SK-N-SH (cell line): ENCODE measurements at regions not wholly inside any gene's neighbourhood (a gene's known extent, or its start where the extent isn't known, plus 50 kb on each side); places are given as distances from the start of the nearest gene placed in this dataset.

Experiments
- CTCF ChIA-PET: fragments of 300-600, 350-600 bp; formaldehyde crosslinking; extraction: SDS; loops from one replicate; lab custom pipeline; 2021; lab: Yijun Ruan, JAX
- POLR2A ChIA-PET: fragments of 350-600 bp; sonication (Branson Sonifier 250); formaldehyde crosslinking; extraction: SDS; loops from one replicate; lab custom pipeline; 2020; ENCODE audit warnings: antibody characterized with exemption, inconsistent platforms; lab: Yijun Ruan, JAX
- DNase-seq: peaks from one replicate; pipeline ENCODE4 v3.0.0; 2012
- H2AFZ ChIP-seq: fragments of 200-600 bp; sonication (generic); 2 replicates; pipeline ENCODE4 v1.8.1; 2016; ENCODE audit warnings: antibody characterized with exemption, mild to moderate bottlenecking, low read depth
- H3F3A ChIP-seq: fragments of 200-600 bp; sonication (generic); replicated peaks from 2 replicates; pipeline ENCODE3; 2016; ENCODE audit warnings: antibody characterized with exemption, mild to moderate bottlenecking; ENCODE audit not compliant: insufficient read depth
- H3K27ac ChIP-seq, 2 experiments: fragments of 200-500 bp in 1 of 2; fragments of 200-600 bp in 1 of 2; sonication (Bioruptor generic) in 1 of 2; sonication (generic), shearing (Covaris generic) in 1 of 2; 2 replicates each; pipeline versions ENCODE4 v1.5.1 to v1.6.1; 2014 to 2016; ENCODE audit warnings: low read depth in 2 of 2, inconsistent platforms in 1 of 2, low read length in 1 of 2, mild to moderate bottlenecking in 1 of 2, mixed read lengths in 1 of 2
- H3K27me3 ChIP-seq: fragments of 200-600 bp; sonication (generic), shearing (Covaris generic); 2 replicates; pipeline ENCODE4 v1.6.1; 2016; ENCODE audit warnings: mixed run types; ENCODE audit not compliant: insufficient read depth
- H3K36me3 ChIP-seq, 2 experiments: fragments of 200-500 bp in 1 of 2; fragments of 200-600 bp in 1 of 2; sonication (Bioruptor generic) in 1 of 2; sonication (generic) in 1 of 2; replicated peaks in 1 of 2; 2 replicates each; pipeline versions ENCODE3 to v1.5.1; 2014 to 2016; ENCODE audit warnings: low read length in 1 of 2, mild to moderate bottlenecking in 1 of 2; ENCODE audit not compliant: insufficient read depth in 2 of 2, control insufficient read depth in 1 of 2
- H3K4me1 ChIP-seq, 2 experiments: fragments of 200-500 bp in 1 of 2; fragments of 200-600 bp in 1 of 2; sonication (Bioruptor generic) in 1 of 2; sonication (generic), shearing (Covaris generic) in 1 of 2; 2 replicates each; pipeline versions ENCODE4 v1.5.1 to v1.6.1; 2014 to 2016; ENCODE audit warnings: low read depth in 1 of 2, low read length in 1 of 2, mixed run types in 1 of 2; ENCODE audit not compliant: insufficient read depth in 2 of 2, control insufficient read depth in 1 of 2
- H3K4me2 ChIP-seq: fragments of 200-600 bp; sonication (generic), shearing (Covaris generic); 2 replicates; pipeline ENCODE4 v1.6.1; 2017; ENCODE audit warnings: mixed run types
- H3K4me3 ChIP-seq, 2 experiments: fragments of 200-500 bp in 1 of 2; fragments of 200-600 bp in 1 of 2; sonication (Bioruptor generic) in 1 of 2; sonication (generic), shearing (Covaris generic) in 1 of 2; 2 replicates each; pipeline versions ENCODE4 v1.5.1 to v1.8.1; 2014 to 2016; ENCODE audit warnings: low read depth in 2 of 2, inconsistent platforms in 1 of 2, low read length in 1 of 2, mild to moderate bottlenecking in 1 of 2, mixed read lengths in 1 of 2, moderate library complexity in 1 of 2
- H3K79me2 ChIP-seq: fragments of 200-600 bp; sonication (generic); 2 replicates; pipeline ENCODE4 v1.8.1; 2017; ENCODE audit warnings: mild to moderate bottlenecking; ENCODE audit not compliant: insufficient read depth
- H3K9ac ChIP-seq: fragments of 200-600 bp; sonication (generic); 2 replicates; pipeline ENCODE4 v1.6.1; 2017; ENCODE audit warnings: mixed run types
- H3K9me2 ChIP-seq: fragments of 200-600 bp; sonication (generic); 2 replicates; pipeline ENCODE4 v1.6.1; 2017; ENCODE audit warnings: mixed run types
- H3K9me3 ChIP-seq: fragments of 200-600 bp; sonication (generic); 2 replicates; pipeline ENCODE4 v1.6.1; 2017; ENCODE audit warnings: mixed run types, mild to moderate bottlenecking, moderate library complexity
- H4K20me1 ChIP-seq: fragments of 200-600 bp; sonication (generic); 2 replicates; pipeline ENCODE4 v1.6.1; 2017; ENCODE audit warnings: mild to moderate bottlenecking, mixed run types; ENCODE audit not compliant: insufficient read depth
- CHD2 ChIP-seq: fragments of 150-350 bp; IDR thresholded peaks from 2 replicates; pipeline ENCODE4 v1.6.1; 2018; ENCODE audit warnings: low read length; ENCODE audit not compliant: partially characterized antibody
- CTCF ChIP-seq: fragments of 200-600 bp; sonication (generic); IDR thresholded peaks from 2 replicates; pipeline ENCODE4 v1.6.1; 2017; ENCODE audit warnings: antibody characterized with exemption, mild to moderate bottlenecking, moderate library complexity
- EP300 ChIP-seq, 2 experiments: IDR thresholded peaks; 2 replicates each; pipeline versions ENCODE4 v1.4.0 to v1.6.1; 2012; ENCODE audit warnings: borderline replicate concordance in 1 of 2, low read depth in 1 of 2, low read length in 1 of 2
- GATA2 ChIP-seq: sonication (generic); formaldehyde crosslinking; IDR thresholded peaks from 2 replicates; pipeline ENCODE4 v1.5.0; 2020; ENCODE audit warnings: mild to moderate bottlenecking, missing genetic modification reagents
- JUND ChIP-seq: IDR thresholded peaks from 2 replicates; pipeline ENCODE4 v1.4.0; 2012
- MEF2A ChIP-seq: IDR thresholded peaks from 2 replicates; pipeline ENCODE4 v1.4.0; 2012; ENCODE audit warnings: low read depth, borderline replicate concordance
- POLR2AphosphoS5 ChIP-seq: IDR thresholded peaks from 2 replicates; pipeline ENCODE4 v1.6.1; 2012; ENCODE audit warnings: low read depth, low read length
- REST ChIP-seq: IDR thresholded peaks from 2 replicates; pipeline ENCODE4 v1.6.1; 2012; ENCODE audit warnings: mild to moderate bottlenecking, low read depth, low read length, moderate library complexity
- RFX5 ChIP-seq: IDR thresholded peaks from 2 replicates; pipeline ENCODE4 v1.6.1; 2012; ENCODE audit warnings: mild to moderate bottlenecking, improper control_type of control experiment, low read length
- SMC3 ChIP-seq: IDR thresholded peaks from 2 replicates; pipeline ENCODE4 v1.6.1; 2012; ENCODE audit warnings: low read depth, low read length, improper control_type of control experiment
- TCF12 ChIP-seq: IDR thresholded peaks from 2 replicates; pipeline ENCODE4 v1.4.0; 2012
- TEAD4 ChIP-seq: IDR thresholded peaks from 2 replicates; pipeline ENCODE4 v1.4.0; 2012; ENCODE audit warnings: mild to moderate bottlenecking, borderline replicate concordance; ENCODE audit not compliant: insufficient read depth
- YY1 ChIP-seq: IDR thresholded peaks from 2 replicates; pipeline ENCODE4 v1.4.0; 2012; ENCODE audit warnings: low read depth, mild to moderate bottlenecking
- WGBS: methylation state at CpG from one replicate; pipeline ENCODE4 v1.1.6; 2017; ENCODE audit warnings: low lambda C conversion rate; 5-methylcytosine and 5-hydroxymethylcytosine counted together
- TF ChIP-seq, protein P1 (sequence below): fragments of 150-350 bp; IDR thresholded peaks from 2 replicates; pipeline ENCODE4 v1.6.1; 2017; ENCODE audit warnings: antibody characterized with exemption, low read length, low read depth, borderline replicate concordance
- TF ChIP-seq, protein P2 (sequence below): IDR thresholded peaks from 2 replicates; pipeline ENCODE4 v1.4.0; 2012; ENCODE audit warnings: low read depth, borderline replicate concordance
- TF ChIP-seq, protein P3 (sequence below): IDR thresholded peaks from 2 replicates; pipeline ENCODE4 v1.4.0; 2012; ENCODE audit warnings: low read depth

GRCh38 chr7:85974176-85974575 lies 669.5 kb upstream of the GRM3 start:
- no peak for DNase-seq
- Histone ChIP-seq H3K4me2 (no peak overlapping the region), H3K9me3 (no peaks in the 10 kb centered on the region), H3K27me3 (no peaks in the 10 kb centered on the region), H3K4me1 (no peaks in the 10 kb centered on the region; a peak in 1 of 4 replicates), H2AFZ (no peak overlapping the region), H4K20me1 (no peaks in the 10 kb centered on the region), H3K9ac (no peak overlapping the region), H3K27ac (no peak overlapping the region), H3K9me2 (no peaks in the 10 kb centered on the region), H3F3A (no peaks in the 10 kb centered on the region), H3K36me3 (no peaks in the 10 kb centered on the region), H3K79me2 (no peaks in the 10 kb centered on the region), H3K4me3 (no peak overlapping the region)
- 2% methylated on average over 1 of the region's 1 CpG for WGBS
- ChIA-PET POLR2A (no interaction called here), CTCF (no interaction called here)
- TF ChIP-seq YY1 (no peak), REST (no peak), SMC3 (no peak), TCF12 (no peak), RFX5 (no peak), CTCF (no peak), POLR2AphosphoS5 (no peak), MEF2A (no peak), TEAD4 (no peak), CHD2 (no peak), JUND (no peak), GATA2 (no peak), EP300 (IDR thresholded peaks at IDR 0.05; ENCODE audit: borderline replicate concordance in 1 of 2, low read depth in 1 of 2, low read length in 1 of 2) (no peak)
- TF ChIP-seq, protein P1, sequence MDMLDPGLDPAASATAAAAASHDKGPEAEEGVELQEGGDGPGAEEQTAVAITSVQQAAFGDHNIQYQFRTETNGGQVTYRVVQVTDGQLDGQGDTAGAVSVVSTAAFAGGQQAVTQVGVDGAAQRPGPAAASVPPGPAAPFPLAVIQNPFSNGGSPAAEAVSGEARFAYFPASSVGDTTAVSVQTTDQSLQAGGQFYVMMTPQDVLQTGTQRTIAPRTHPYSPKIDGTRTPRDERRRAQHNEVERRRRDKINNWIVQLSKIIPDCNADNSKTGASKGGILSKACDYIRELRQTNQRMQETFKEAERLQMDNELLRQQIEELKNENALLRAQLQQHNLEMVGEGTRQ, result no peak
- TF ChIP-seq, protein P2, sequence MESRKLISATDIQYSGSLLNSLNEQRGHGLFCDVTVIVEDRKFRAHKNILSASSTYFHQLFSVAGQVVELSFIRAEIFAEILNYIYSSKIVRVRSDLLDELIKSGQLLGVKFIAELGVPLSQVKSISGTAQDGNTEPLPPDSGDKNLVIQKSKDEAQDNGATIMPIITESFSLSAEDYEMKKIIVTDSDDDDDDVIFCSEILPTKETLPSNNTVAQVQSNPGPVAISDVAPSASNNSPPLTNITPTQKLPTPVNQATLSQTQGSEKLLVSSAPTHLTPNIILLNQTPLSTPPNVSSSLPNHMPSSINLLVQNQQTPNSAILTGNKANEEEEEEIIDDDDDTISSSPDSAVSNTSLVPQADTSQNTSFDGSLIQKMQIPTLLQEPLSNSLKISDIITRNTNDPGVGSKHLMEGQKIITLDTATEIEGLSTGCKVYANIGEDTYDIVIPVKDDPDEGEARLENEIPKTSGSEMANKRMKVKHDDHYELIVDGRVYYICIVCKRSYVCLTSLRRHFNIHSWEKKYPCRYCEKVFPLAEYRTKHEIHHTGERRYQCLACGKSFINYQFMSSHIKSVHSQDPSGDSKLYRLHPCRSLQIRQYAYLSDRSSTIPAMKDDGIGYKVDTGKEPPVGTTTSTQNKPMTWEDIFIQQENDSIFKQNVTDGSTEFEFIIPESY, result no peak
- TF ChIP-seq, protein P3, sequence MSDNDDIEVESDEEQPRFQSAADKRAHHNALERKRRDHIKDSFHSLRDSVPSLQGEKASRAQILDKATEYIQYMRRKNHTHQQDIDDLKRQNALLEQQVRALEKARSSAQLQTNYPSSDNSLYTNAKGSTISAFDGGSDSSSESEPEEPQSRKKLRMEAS, result no peak
